ENCODE measurements at regions not wholly inside any gene's neighbourhood (a gene's known extent, or its start where the extent isn't known, plus 50 kb on each side); places are given as distances from the start of the nearest gene placed in this dataset.

DNA sequence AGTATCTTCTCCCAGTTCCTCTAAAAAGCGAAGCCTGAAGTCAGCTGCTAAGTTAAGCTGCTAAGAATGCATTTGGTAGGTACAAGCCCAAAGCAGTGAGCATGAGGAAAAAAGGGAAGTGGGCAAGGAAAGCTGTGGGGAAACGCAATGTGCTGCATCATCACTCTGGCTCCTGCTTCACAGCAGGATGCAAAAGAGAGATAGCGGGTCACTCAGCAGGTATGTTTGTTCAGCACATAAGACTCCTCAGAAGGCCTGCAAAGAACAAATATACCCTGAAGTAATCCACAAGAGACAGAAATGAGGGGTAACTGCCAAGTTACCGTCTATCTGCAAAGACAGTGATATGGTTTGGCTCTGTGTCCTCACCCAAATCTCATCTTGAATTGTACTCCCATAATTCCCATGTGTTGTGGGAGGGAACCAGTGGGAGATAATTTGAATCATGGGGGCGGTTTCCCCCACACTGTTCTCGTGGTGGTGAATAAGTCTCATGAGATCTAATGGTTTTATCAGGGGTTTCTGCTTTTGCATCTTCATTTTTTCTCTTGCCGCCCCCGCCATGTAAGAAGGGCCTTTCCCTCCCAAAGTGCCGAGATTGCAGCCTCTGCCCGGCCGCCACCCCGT lies 127.4 kb upstream of the EGLN3 start:
- no peaks in the 10 kb centered on the region for H3K4me1 Mint-ChIP-seq
- Histone ChIP-seq H3K27ac (ENCODE audit: low read length in 2 of 2) (no peak overlapping the region), H4K20me1 (ENCODE audit: control insufficient read depth, insufficient read depth, low read length, poor library complexity, severe bottlenecking) (no peaks in the 10 kb centered on the region), H2AFZ (ENCODE audit: insufficient read depth, low read depth, low read length, poor library complexity, severe bottlenecking) (no peak overlapping the region), H3K9me3 (ENCODE audit: control extremely low read depth in 1 of 3, control insufficient read depth in 2 of 3, insufficient read depth in 1 of 3, low read length in 2 of 3) (peaks cover 0 to 1% (median 0%) of the 10 kb centered on the region in 3 donors), H3K79me2 (ENCODE audit: control insufficient read depth, insufficient read depth, low read length) (no peaks in the 10 kb centered on the region), H3K4me1 (ENCODE audit: control insufficient read depth in 2 of 2, insufficient read depth in 2 of 2, low read length in 2 of 2) (no peaks in the 10 kb centered on the region), H3K4me3 (ENCODE audit: control extremely low read depth in 1 of 5, extremely low read depth in 1 of 5, insufficient read depth in 1 of 5, low read depth in 2 of 5, low read length in 4 of 5) (no peak overlapping the region), H3K9ac (ENCODE audit: low read length) (no peak overlapping the region), H3K27me3 (replicated peaks in 1 of 4; ENCODE audit: control extremely low read depth in 1 of 4, control insufficient read depth in 3 of 4, insufficient read depth in 4 of 4, low read length in 3 of 4) (no peaks in the 10 kb centered on the region), H3K36me3 (replicated peaks in 1 of 2; ENCODE audit: control extremely low read depth in 1 of 2, control insufficient read depth in 1 of 2, extremely low read depth in 1 of 2, insufficient read depth in 2 of 2, low read length in 1 of 2) (no peaks in the 10 kb centered on the region), H3K4me2 (replicated peaks; ENCODE audit: low read depth, low read length, poor library complexity, severe bottlenecking) (no peak overlapping the region)
- DNase-seq: no peak
- ChIA-PET CTCF (no interaction called here), POLR2A (no interaction called here)
- ATAC-seq (ENCODE audit: low read depth): no peak
- H3K9me3 Mint-ChIP-seq (ENCODE audit: insufficient read depth): no peaks in the 10 kb centered on the region
- intact Hi-C loops (cut with micrococcal nuclease): no loop called here
- TF ChIP-seq, protein P1, sequence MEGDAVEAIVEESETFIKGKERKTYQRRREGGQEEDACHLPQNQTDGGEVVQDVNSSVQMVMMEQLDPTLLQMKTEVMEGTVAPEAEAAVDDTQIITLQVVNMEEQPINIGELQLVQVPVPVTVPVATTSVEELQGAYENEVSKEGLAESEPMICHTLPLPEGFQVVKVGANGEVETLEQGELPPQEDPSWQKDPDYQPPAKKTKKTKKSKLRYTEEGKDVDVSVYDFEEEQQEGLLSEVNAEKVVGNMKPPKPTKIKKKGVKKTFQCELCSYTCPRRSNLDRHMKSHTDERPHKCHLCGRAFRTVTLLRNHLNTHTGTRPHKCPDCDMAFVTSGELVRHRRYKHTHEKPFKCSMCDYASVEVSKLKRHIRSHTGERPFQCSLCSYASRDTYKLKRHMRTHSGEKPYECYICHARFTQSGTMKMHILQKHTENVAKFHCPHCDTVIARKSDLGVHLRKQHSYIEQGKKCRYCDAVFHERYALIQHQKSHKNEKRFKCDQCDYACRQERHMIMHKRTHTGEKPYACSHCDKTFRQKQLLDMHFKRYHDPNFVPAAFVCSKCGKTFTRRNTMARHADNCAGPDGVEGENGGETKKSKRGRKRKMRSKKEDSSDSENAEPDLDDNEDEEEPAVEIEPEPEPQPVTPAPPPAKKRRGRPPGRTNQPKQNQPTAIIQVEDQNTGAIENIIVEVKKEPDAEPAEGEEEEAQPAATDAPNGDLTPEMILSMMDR (IDR thresholded peaks at IDR 0.05): no peak
- TF ChIP-seq EZH2 (IDR thresholded peaks at IDR 0.05; ENCODE audit: borderline replicate concordance, insufficient read depth, low read depth, low read length, poor library complexity, severe bottlenecking): no peak
- H3K27ac Mint-ChIP-seq: no peak overlapping the region
- H3K4me3 Mint-ChIP-seq: no peak overlapping the region
- H3K27me3 Mint-ChIP-seq: peaks cover 7% of the 10 kb centered on the region
- 59% methylated on average over 4 of the region's 12 CpGs for WGBS (ENCODE audit: insufficient coverage)

DNA sequence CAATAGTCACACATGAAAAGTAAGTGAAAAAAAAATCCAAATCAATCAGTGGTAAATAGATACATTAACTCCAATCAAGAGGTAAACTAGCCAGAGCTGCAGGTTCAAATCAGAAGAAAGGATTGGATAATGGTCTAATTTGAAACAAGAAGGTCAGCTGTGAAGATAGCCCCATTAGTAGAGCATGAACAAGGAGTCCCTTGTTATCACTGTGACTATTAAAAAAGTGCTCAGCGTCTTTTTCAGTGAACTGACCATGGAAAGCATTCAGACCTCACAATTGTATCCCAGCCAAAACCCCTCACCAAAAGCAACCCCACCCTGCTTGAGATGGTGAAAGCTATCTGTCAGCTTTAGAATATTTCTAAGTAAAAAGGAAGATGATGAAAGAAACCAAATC lies 125.0 kb upstream of the EGLN3 start:
- ATAC-seq (ENCODE audit: low read depth): no peak
- no CpG with 5 or more reads among the region's 1 CpG for WGBS (ENCODE audit: insufficient coverage)
- Histone ChIP-seq H3K36me3 (replicated peaks in 1 of 2; ENCODE audit: control extremely low read depth in 1 of 2, control insufficient read depth in 1 of 2, extremely low read depth in 1 of 2, insufficient read depth in 2 of 2, low read length in 1 of 2) (no peaks in the 10 kb centered on the region), H3K4me1 (ENCODE audit: control insufficient read depth in 2 of 2, insufficient read depth in 2 of 2, low read length in 2 of 2) (no peaks in the 10 kb centered on the region), H4K20me1 (ENCODE audit: control insufficient read depth, insufficient read depth, low read length, poor library complexity, severe bottlenecking) (no peaks in the 10 kb centered on the region), H3K27ac (ENCODE audit: low read length in 2 of 2) (no peak overlapping the region), H3K9ac (ENCODE audit: low read length) (no peak overlapping the region), H3K27me3 (replicated peaks in 1 of 4; ENCODE audit: control extremely low read depth in 1 of 4, control insufficient read depth in 3 of 4, insufficient read depth in 4 of 4, low read length in 3 of 4) (no peaks in the 10 kb centered on the region), H3K4me3 (ENCODE audit: control extremely low read depth in 1 of 5, extremely low read depth in 1 of 5, insufficient read depth in 1 of 5, low read depth in 2 of 5, low read length in 4 of 5) (no peak overlapping the region), H2AFZ (ENCODE audit: insufficient read depth, low read depth, low read length, poor library complexity, severe bottlenecking) (no peak overlapping the region), H3K79me2 (ENCODE audit: control insufficient read depth, insufficient read depth, low read length) (no peaks in the 10 kb centered on the region), H3K9me3 (ENCODE audit: control extremely low read depth in 1 of 3, control insufficient read depth in 2 of 3, insufficient read depth in 1 of 3, low read length in 2 of 3) (peaks cover 0 to 6% (median 5%) of the 10 kb centered on the region in 3 donors), H3K4me2 (replicated peaks; ENCODE audit: low read depth, low read length, poor library complexity, severe bottlenecking) (no peak overlapping the region)
- Mint-ChIP-seq H3K27me3 (no peaks in the 10 kb centered on the region), H3K9me3 (ENCODE audit: insufficient read depth) (peaks cover 5% of the 10 kb centered on the region), H3K4me3 (no peak overlapping the region), H3K4me1 (no peaks in the 10 kb centered on the region), H3K27ac (no peak overlapping the region)
- intact Hi-C loops (cut with micrococcal nuclease): no loop called here
- DNase-seq: no peak
- POLR2A ChIA-PET: no interaction called here
- CTCF ChIA-PET: no interaction called here
- no peak for TF ChIP-seq EZH2 (IDR thresholded peaks at IDR 0.05; ENCODE audit: borderline replicate concordance, insufficient read depth, low read depth, low read length, poor library complexity, severe bottlenecking)
- TF ChIP-seq, protein P1 (IDR thresholded peaks at IDR 0.05): no peak
